Ishikawa (cell line): ENCODE measurements at regions not wholly inside any gene's neighbourhood (a gene's known extent, or its start where the extent isn't known, plus 50 kb on each side); places are given as distances from the start of the nearest gene placed in this dataset.

Source experiments
- CEBPB ChIP-seq: IDR thresholded peaks from 2 replicates; pipeline ENCODE4 v1.6.1; 2012
- CREB1 ChIP-seq: IDR thresholded peaks from 2 replicates; pipeline ENCODE4 v1.6.1; 2012; ENCODE audit warnings: low read depth
- EGR1 ChIP-seq: IDR thresholded peaks from 2 replicates; pipeline ENCODE4 v1.6.1; 2012
- EP300 ChIP-seq: IDR thresholded peaks from 2 replicates; pipeline ENCODE4 v1.6.1; 2012; ENCODE audit warnings: borderline replicate concordance
- MAX ChIP-seq: IDR thresholded peaks from 2 replicates; pipeline ENCODE4 v1.6.1; 2012
- NFIC ChIP-seq: IDR thresholded peaks from 2 replicates; pipeline ENCODE4 v1.6.1; 2012
- RAD21 ChIP-seq: IDR thresholded peaks from 2 replicates; pipeline ENCODE4 v1.6.1; 2012; ENCODE audit warnings: low read depth
- TAF1 ChIP-seq: IDR thresholded peaks from 2 replicates; pipeline ENCODE4 v1.6.1; 2012; ENCODE audit warnings: low read depth, mild to moderate bottlenecking
- TCF12 ChIP-seq: IDR thresholded peaks from 2 replicates; pipeline ENCODE4 v1.6.1; 2012; ENCODE audit warnings: low read depth
- TEAD4 ChIP-seq: IDR thresholded peaks from 2 replicates; pipeline ENCODE4 v1.6.1; 2012
- ZBTB7A ChIP-seq: IDR thresholded peaks from 2 replicates; pipeline ENCODE4 v1.6.1; 2012; ENCODE audit warnings: low read depth

- TF ChIP-seq EP300 (no peak), TAF1 (no peak), RAD21 (no peak), NFIC (no peak), CEBPB (no peak), CREB1 (no peak), TEAD4 (no peak), EGR1 (no peak), ZBTB7A (no peak), TCF12 (no peak), MAX (no peak)
Measured at GRCh38 chr10:30158325-30158960, 99.1 kb upstream of the JCAD start.
